H1 (cell line): ENCODE measurements at regions not wholly inside any gene's neighbourhood (a gene's known extent, or its start where the extent isn't known, plus 50 kb on each side); places are given as distances from the start of the nearest gene placed in this dataset.

Source experiments
- CTCF ChIA-PET: fragments of 300-600 bp; sonication (Branson Sonifier 250); formaldehyde crosslinking; loops from one replicate; lab custom pipeline; 2021; ENCODE audit not compliant: partially characterized antibody; lab: Charles Lee
- POLR2A ChIA-PET: fragments of 300-600 bp; sonication (Branson Sonifier 250); formaldehyde crosslinking; loops from one replicate; lab custom pipeline; 2021; ENCODE audit warnings: inconsistent platforms; ENCODE audit not compliant: partially characterized antibody; lab: Charles Lee
- DNase-seq, 2 experiments: peaks; one replicate each; pipeline versions ENCODE4 v3.0.0 to v3.0.0-alpha.2; 2010 to 2022; ENCODE audit warnings: low spot score in 2 of 2, low read depth in 1 of 2, mixed read lengths in 1 of 2
- FAIRE-seq: peaks from 2 replicates; lab custom pipeline; 2011; peaks lifted over from hg19 to GRCh38; lab: Jason Lieb, UNC
- H2AFZ ChIP-seq: 2 replicates; pipeline ENCODE4 v1.8.1; 2012; ENCODE audit warnings: low read length, inconsistent platforms
- H2AK5ac ChIP-seq: 2 replicates; pipeline ENCODE4 v1.6.1; 2013; ENCODE audit warnings: low read depth, low read length
- H2BK120ac ChIP-seq: replicated peaks from 2 replicates; pipeline ENCODE3; 2013; ENCODE audit warnings: low read depth, low read length, inconsistent platforms
- H2BK12ac ChIP-seq: 2 replicates; pipeline ENCODE4 v1.6.1; 2013; ENCODE audit warnings: low read depth, low read length
- H2BK15ac ChIP-seq: 2 replicates; pipeline ENCODE4 v1.6.1; 2013; ENCODE audit warnings: low read length
- H2BK20ac ChIP-seq: 2 replicates; pipeline ENCODE4 v1.6.1; 2013; ENCODE audit warnings: low read length
- H2BK5ac ChIP-seq: 2 replicates; pipeline ENCODE4 v1.6.1; 2013; ENCODE audit warnings: low read depth, low read length
- H3K14ac ChIP-seq: 2 replicates; pipeline ENCODE4 v1.6.1; 2013; ENCODE audit warnings: inconsistent platforms; ENCODE audit not compliant: insufficient read length
- H3K18ac ChIP-seq: 2 replicates; pipeline ENCODE4 v1.6.1; 2013; ENCODE audit warnings: low read length; ENCODE audit errors: extremely low read depth
- H3K23ac ChIP-seq: 2 replicates; pipeline ENCODE4 v1.6.1; 2013; ENCODE audit warnings: inconsistent platforms; ENCODE audit not compliant: insufficient read length
- H3K23me2 ChIP-seq: 2 replicates; pipeline ENCODE4 v1.6.1; 2013; ENCODE audit warnings: low read depth, low read length
- H3K27ac ChIP-seq: 2 replicates; pipeline ENCODE4 v1.6.1; 2011; ENCODE audit warnings: low read depth, low read length, inconsistent platforms
- H3K27me3 ChIP-seq, 4 experiments: replicated peaks in 1 of 4; 1 replicate in 1 of 4; 2 replicates in 3 of 4; pipeline versions ENCODE4 v1.6.1 to v1.8.1; 2011 to 2013; ENCODE audit warnings: low read length in 3 of 4, mild to moderate bottlenecking in 3 of 4, inconsistent platforms in 2 of 4, mixed read lengths in 2 of 4, moderate library complexity in 1 of 4; ENCODE audit not compliant: control insufficient read depth in 3 of 4, insufficient read depth in 3 of 4; ENCODE audit errors: extremely low read depth in 1 of 4
- H3K36me3 ChIP-seq, 4 experiments: 2 replicates each; pipeline versions ENCODE4 v1.6.1 to v1.8.1; 2011 to 2013; ENCODE audit warnings: mild to moderate bottlenecking in 4 of 4, low read length in 3 of 4, moderate library complexity in 2 of 4, control low read depth in 1 of 4, inconsistent platforms in 1 of 4; ENCODE audit not compliant: insufficient read depth in 4 of 4, control insufficient read depth in 2 of 4
- H3K4ac ChIP-seq: replicated peaks from 2 replicates; pipeline ENCODE3; 2013; ENCODE audit warnings: low read length, low read depth, mixed read lengths, inconsistent platforms; ENCODE audit not compliant: insufficient read length
- H3K4me1 ChIP-seq, 4 experiments: replicated peaks in 1 of 4; 1 replicate in 1 of 4; 2 replicates in 3 of 4; pipeline versions ENCODE4 v1.6.1 to v1.8.1; 2011 to 2013; ENCODE audit warnings: low read length in 3 of 4, inconsistent platforms in 2 of 4, mixed read lengths in 1 of 4; ENCODE audit not compliant: insufficient read depth in 4 of 4, control insufficient read depth in 3 of 4
- H3K4me2 ChIP-seq, 2 experiments: 2 replicates each; pipeline versions ENCODE4 v1.6.1 to v1.8.1; 2011 to 2013; ENCODE audit warnings: low read depth in 2 of 2, low read length in 2 of 2, control low read depth in 1 of 2, inconsistent platforms in 1 of 2, mild to moderate bottlenecking in 1 of 2; ENCODE audit not compliant: insufficient read depth in 1 of 2
- H3K4me3 ChIP-seq, 4 experiments: fragments of 200-600, 300-600 bp in 1 of 4; sonication (generic), shearing (Covaris generic), sonication (Bioruptor Twin) in 1 of 4; 2 replicates each; pipeline versions ENCODE4 v1.5.1 to v1.8.1; 2011 to 2016; ENCODE audit warnings: low read length in 4 of 4, low read depth in 3 of 4, control low read depth in 2 of 4, inconsistent platforms in 2 of 4, mild to moderate bottlenecking in 2 of 4, mixed read lengths in 1 of 4, moderate library complexity in 1 of 4; ENCODE audit not compliant: insufficient read depth in 2 of 4; ENCODE audit errors: extremely low read depth in 1 of 4
- H3K56ac ChIP-seq: replicated peaks from 2 replicates; pipeline ENCODE3; 2013; ENCODE audit warnings: low read depth, mild to moderate bottlenecking, mixed read lengths, low read length, inconsistent platforms; ENCODE audit not compliant: insufficient read length
- H3K79me1 ChIP-seq: 2 replicates; pipeline ENCODE4 v1.6.1; 2013; ENCODE audit warnings: low read depth, low read length, control low read depth
- H3K79me2 ChIP-seq, 2 experiments: 2 replicates each; pipeline versions ENCODE4 v1.6.1 to v1.8.1; 2012 to 2013; ENCODE audit warnings: low read length in 2 of 2, mild to moderate bottlenecking in 2 of 2, inconsistent platforms in 1 of 2; ENCODE audit not compliant: insufficient read depth in 2 of 2, control insufficient read depth in 1 of 2
- H3K9ac ChIP-seq, 4 experiments: replicated peaks in 1 of 4; 1 replicate in 1 of 4; 2 replicates in 3 of 4; pipeline versions ENCODE4 v1.6.1 to v1.8.1; 2011 to 2013; ENCODE audit warnings: low read depth in 3 of 4, low read length in 3 of 4, control low read depth in 2 of 4, mild to moderate bottlenecking in 2 of 4, moderate library complexity in 2 of 4, inconsistent platforms in 1 of 4; ENCODE audit errors: extremely low read depth in 1 of 4
- H3K9me3 ChIP-seq, 2 experiments: 2 replicates each; pipeline versions ENCODE4 v1.6.1 to v1.8.1; 2012 to 2013; ENCODE audit warnings: mild to moderate bottlenecking in 2 of 2, moderate library complexity in 2 of 2, control low read depth in 1 of 2, inconsistent platforms in 1 of 2, low read depth in 1 of 2, low read length in 1 of 2, mixed read lengths in 1 of 2; ENCODE audit not compliant: insufficient read depth in 2 of 2
- H4K20me1 ChIP-seq, 2 experiments: replicated peaks in 1 of 2; 2 replicates each; pipeline versions ENCODE3 to v1.8.1; 2011 to 2013; ENCODE audit warnings: inconsistent platforms in 2 of 2, low read length in 2 of 2, mild to moderate bottlenecking in 1 of 2; ENCODE audit not compliant: insufficient read depth in 2 of 2, control insufficient read depth in 1 of 2
- H4K5ac ChIP-seq: 2 replicates; pipeline ENCODE4 v1.6.1; 2013; ENCODE audit warnings: low read length, low read depth, mixed read lengths, inconsistent platforms; ENCODE audit not compliant: insufficient read length
- H4K8ac ChIP-seq: 2 replicates; pipeline ENCODE4 v1.8.0; 2013; ENCODE audit warnings: mild to moderate bottlenecking, moderate library complexity, low read length, inconsistent platforms; ENCODE audit not compliant: insufficient read depth; ENCODE audit errors: extremely low read depth
- H4K91ac ChIP-seq: replicated peaks from 2 replicates; pipeline ENCODE3; 2013; ENCODE audit warnings: low read length, mixed read lengths, inconsistent platforms; ENCODE audit not compliant: insufficient read length
- BACH1 ChIP-seq: IDR thresholded peaks from 2 replicates; pipeline ENCODE4 v1.6.1; 2012; ENCODE audit warnings: low read length, improper control_type of control experiment
- BRCA1 ChIP-seq: IDR thresholded peaks from 2 replicates; pipeline ENCODE4 v1.6.1; 2012; ENCODE audit warnings: low read depth, low read length, improper control_type of control experiment
- CHD2 ChIP-seq: IDR thresholded peaks from 2 replicates; pipeline ENCODE4 v1.6.1; 2012; ENCODE audit warnings: low read length, improper control_type of control experiment
- CREB1 ChIP-seq: IDR thresholded peaks from 2 replicates; pipeline ENCODE4 v1.6.1; 2012; ENCODE audit warnings: inconsistent platforms
- CTBP2 ChIP-seq: IDR thresholded peaks from 2 replicates; pipeline ENCODE4 v1.7.0; 2011; ENCODE audit warnings: borderline replicate concordance, mild to moderate bottlenecking, moderate library complexity, mixed read lengths, low read length; ENCODE audit not compliant: insufficient read depth, insufficient read length
- HDAC2 ChIP-seq, 2 experiments: fragments of 300-600 bp in 1 of 2; sonication (generic) in 1 of 2; IDR thresholded peaks; 2 replicates each; pipeline ENCODE4 v1.6.1; 2011 to 2012; ENCODE audit warnings: low read depth in 2 of 2, low read length in 2 of 2, mild to moderate bottlenecking in 2 of 2, moderate library complexity in 2 of 2, borderline replicate concordance in 1 of 2, inconsistent platforms in 1 of 2
- KDM1A ChIP-seq: fragments of 200-600, 300-600 bp; sonication (generic); IDR thresholded peaks from 2 replicates; pipeline ENCODE4 v1.7.1; 2016; ENCODE audit warnings: mild to moderate bottlenecking, low read length, borderline replicate concordance
- KDM4A ChIP-seq: IDR thresholded peaks from one replicate; pipeline ENCODE4 v1.7.1; 2012; ENCODE audit warnings: low read depth, mild to moderate bottlenecking, moderate library complexity, low read length, inconsistent platforms; ENCODE audit not compliant: severe bottlenecking
- POLR2AphosphoS5 ChIP-seq: IDR thresholded peaks from 2 replicates; pipeline ENCODE4 v1.6.1; 2011; ENCODE audit warnings: low read depth, low read length
- RBBP5 ChIP-seq: IDR thresholded peaks from 2 replicates; pipeline ENCODE4 v1.7.1; 2012; ENCODE audit warnings: low read depth, mild to moderate bottlenecking, inconsistent platforms, low read length, moderate library complexity, borderline replicate concordance
- SP1 ChIP-seq: IDR thresholded peaks from 2 replicates; pipeline ENCODE4 v1.6.1; 2011; ENCODE audit warnings: low read depth, low read length
- SP4 ChIP-seq: IDR thresholded peaks from 2 replicates; pipeline ENCODE4 v1.6.1; 2012; ENCODE audit warnings: low read length, inconsistent platforms
- TAF7 ChIP-seq: optimal IDR thresholded peaks from 2 replicates; pipeline ENCODE3; 2011; ENCODE audit warnings: low read depth, mild to moderate bottlenecking, inconsistent platforms, low read length, moderate library complexity, borderline replicate concordance
- TCF12 ChIP-seq: IDR thresholded peaks from 2 replicates; pipeline ENCODE4 v1.6.1; 2011; ENCODE audit warnings: low read depth, mild to moderate bottlenecking, low read length
- YY1 ChIP-seq: IDR thresholded peaks from 2 replicates; pipeline ENCODE4 v1.6.1; 2011; ENCODE audit warnings: low read depth, mild to moderate bottlenecking, low read length
- WGBS, 2 experiments: shearing (Covaris generic) in 1 of 2; methylation state at CpG; one replicate each; pipeline versions ENCODE4 v1.1.6 to v1.1.7; 2013 to 2015; ENCODE audit warnings: low lambda C conversion rate in 2 of 2, mixed read lengths in 2 of 2, inconsistent platforms in 1 of 2, low coverage in 1 of 2, missing lambda C conversion rate in 1 of 2; ENCODE audit not compliant: insufficient replicate concordance in 2 of 2, insufficient coverage in 1 of 2, insufficient read length in 1 of 2; ENCODE audit errors: extremely low coverage in 1 of 2, missing lambda C conversion rate in 1 of 2; 5-methylcytosine and 5-hydroxymethylcytosine counted together

DNA sequence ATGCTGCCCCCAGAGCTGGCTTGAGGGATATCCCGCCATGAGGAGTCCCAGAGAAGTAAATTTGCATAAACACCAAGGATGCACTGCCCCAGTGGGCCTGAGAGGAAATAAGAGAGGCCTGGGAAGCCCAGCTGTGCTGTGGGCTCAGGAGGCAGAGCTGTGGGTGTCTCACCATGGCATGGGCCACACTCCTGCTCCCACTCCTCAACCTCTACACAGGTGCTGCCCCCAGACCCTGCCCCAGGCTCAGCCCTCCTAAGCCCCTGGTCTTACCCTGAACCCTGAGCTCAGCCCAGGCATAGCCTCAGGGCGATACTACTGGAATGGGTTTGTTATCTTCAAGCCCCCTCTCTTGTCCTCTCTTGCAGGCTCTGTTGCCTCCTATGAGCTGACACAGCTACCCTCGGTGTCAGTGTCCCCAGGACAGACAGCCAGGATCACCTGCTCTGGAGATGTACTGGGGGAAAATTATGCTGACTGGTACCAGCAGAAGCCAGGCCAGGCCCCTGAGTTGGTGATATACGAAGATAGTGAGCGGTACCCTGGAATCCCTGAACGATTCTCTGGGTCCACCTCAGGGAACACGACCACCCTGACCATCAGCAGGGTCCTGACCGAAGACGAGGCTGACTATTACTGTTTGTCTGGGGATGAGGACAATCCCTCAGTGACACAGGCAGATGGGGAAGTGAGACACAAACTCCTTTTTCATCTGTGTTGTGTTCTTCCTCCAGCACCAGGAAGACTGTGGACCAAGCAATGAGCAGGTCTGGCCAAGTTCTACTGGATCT, 59.9 kb downstream of the GGTLC2 start:
- Histone ChIP-seq H3K56ac (no peak overlapping the region), H3K36me3 (no peaks in the 10 kb centered on the region), H2BK5ac (no peak overlapping the region), H3K9me3 (peaks cover 36 to 48% of the 10 kb centered on the region in 2 experiments; a peak in 3 of 4 replicates), H3K27ac (no peak overlapping the region), H3K27me3 (peaks cover 22 to 51% (median 42%) of the 10 kb centered on the region in 4 experiments), H2BK120ac (no peak overlapping the region), H2BK20ac (no peak overlapping the region), H2BK15ac (no peak overlapping the region), H4K8ac (no peak overlapping the region), H3K14ac (no peak overlapping the region), H3K23ac (no peak overlapping the region), H3K79me1 (no peaks in the 10 kb centered on the region), H3K4me1 (no peaks in the 10 kb centered on the region), H4K91ac (no peak overlapping the region), H3K79me2 (no peaks in the 10 kb centered on the region), H2BK12ac (no peak overlapping the region), H3K23me2 (no peaks in the 10 kb centered on the region), H3K4ac (no peak overlapping the region), H4K20me1 (no peaks in the 10 kb centered on the region), H3K4me3 (no peak overlapping the region), H4K5ac (no peak overlapping the region), H3K18ac (no peak overlapping the region), H3K4me2 (no peak overlapping the region), H3K9ac (no peak overlapping the region), H2AFZ (no peak overlapping the region), H2AK5ac (no peak overlapping the region)
- ChIA-PET CTCF (no interaction called here), POLR2A (no interaction called here)
- no peak for DNase-seq
- 87% methylated on average over 8 of the region's 9 CpGs; no CpG with 5 or more reads in 1 of the 2 experiments for WGBS, 2 experiments
- FAIRE-seq = no peak
- no peak for TF ChIP-seq KDM4A
- TF ChIP-seq SP4 = no peak
- no peak for TF ChIP-seq POLR2AphosphoS5
- no peak for TF ChIP-seq SP1
- no peak for TF ChIP-seq BRCA1
- no peak for TF ChIP-seq YY1
- TF ChIP-seq RBBP5 = no peak
- TF ChIP-seq CTBP2 = no peak
- no peak for TF ChIP-seq TCF12
- no peak for TF ChIP-seq CREB1
- TF ChIP-seq HDAC2 (IDR thresholded peaks at IDR 0.05; ENCODE audit: borderline replicate concordance in 1 of 2, low read depth in 2 of 2, low read length in 2 of 2) = no peak
- TF ChIP-seq KDM1A = no peak
- no peak for TF ChIP-seq TAF7
- no peak for TF ChIP-seq CHD2
- TF ChIP-seq BACH1 = no peak
